DOHH2 (cell line): ENCODE measurements at regions not wholly inside any gene's neighbourhood (a gene's known extent, or its start where the extent isn't known, plus 50 kb on each side); places are given as distances from the start of the nearest gene placed in this dataset.

Experiments
- H3F3A ChIP-seq: fragments of 200-600 bp; sonication (generic), shearing (Covaris generic); 2 replicates; pipeline ENCODE4 v1.6.0; 2016; ENCODE audit warnings: antibody characterized with exemption, mild to moderate bottlenecking; ENCODE audit not compliant: control insufficient read depth, insufficient read depth
- H3K27ac ChIP-seq: fragments of 200-600 bp; sonication (generic); 2 replicates; pipeline ENCODE4 v1.5.1; 2014; ENCODE audit warnings: low read depth, mild to moderate bottlenecking, low read length, moderate library complexity
- H3K27me3 ChIP-seq: fragments of 200-600 bp; sonication (generic); 2 replicates; pipeline ENCODE4 v1.6.1; 2014; ENCODE audit warnings: mild to moderate bottlenecking, low read length, mixed read lengths; ENCODE audit not compliant: control insufficient read depth
- H3K36me3 ChIP-seq: fragments of 200-600 bp; sonication (generic); 2 replicates; pipeline ENCODE4 v1.6.1; 2014; ENCODE audit warnings: mild to moderate bottlenecking, low read length, moderate library complexity, mixed read lengths; ENCODE audit not compliant: control insufficient read depth
- H3K4me1 ChIP-seq: fragments of 200-600 bp; sonication (generic); 2 replicates; pipeline ENCODE4 v1.6.1; 2014; ENCODE audit warnings: mild to moderate bottlenecking, low read length, mixed read lengths; ENCODE audit not compliant: control insufficient read depth
- H3K4me2 ChIP-seq: fragments of 200-600 bp; sonication (generic); 2 replicates; pipeline ENCODE4 v1.6.0; 2014; ENCODE audit warnings: mild to moderate bottlenecking, low read length, moderate library complexity
- H3K4me3 ChIP-seq: fragments of 200-600 bp; sonication (generic); 2 replicates; pipeline ENCODE4 v1.5.1; 2014; ENCODE audit warnings: mild to moderate bottlenecking, low read length, mixed read lengths
- H3K79me2 ChIP-seq: fragments of 200-600 bp; sonication (generic); 2 replicates; pipeline ENCODE4 v1.6.1; 2014; ENCODE audit warnings: mild to moderate bottlenecking, low read length, mixed read lengths; ENCODE audit not compliant: control insufficient read depth
- H3K9me2 ChIP-seq: fragments of 200-600 bp; sonication (generic); replicated peaks from 2 replicates; pipeline ENCODE4 v1.6.1; 2014; ENCODE audit warnings: mild to moderate bottlenecking, low read length, mixed read lengths; ENCODE audit not compliant: control insufficient read depth
- H3K9me3 ChIP-seq: fragments of 200-600 bp; sonication (generic); 2 replicates; pipeline ENCODE4 v1.6.1; 2014; ENCODE audit warnings: antibody characterized with exemption, low read length, mixed read lengths; ENCODE audit not compliant: control insufficient read depth, insufficient read depth
- H4K20me1 ChIP-seq: fragments of 200-600 bp; sonication (generic); 2 replicates; pipeline ENCODE4 v1.6.0; 2014; ENCODE audit warnings: low read depth, mild to moderate bottlenecking, antibody characterized with exemption, low read length, moderate library complexity; ENCODE audit not compliant: control insufficient read depth, insufficient read depth
- EZH2phosphoT487 ChIP-seq: fragments of 200-600 bp; sonication (generic); IDR thresholded peaks from 2 replicates; pipeline ENCODE4 v1.6.1; 2017; ENCODE audit warnings: borderline replicate concordance, mild to moderate bottlenecking, antibody characterized with exemption, low read length, moderate library complexity, mixed read lengths
- TF ChIP-seq, protein P1 (sequence below): fragments of 200-600 bp; sonication (generic); IDR thresholded peaks from one replicate; pipeline ENCODE4 v1.5.1; 2014; ENCODE audit warnings: antibody characterized with exemption, mild to moderate bottlenecking, low read depth, low read length; ENCODE audit not compliant: poor library complexity, severe bottlenecking

DNA sequence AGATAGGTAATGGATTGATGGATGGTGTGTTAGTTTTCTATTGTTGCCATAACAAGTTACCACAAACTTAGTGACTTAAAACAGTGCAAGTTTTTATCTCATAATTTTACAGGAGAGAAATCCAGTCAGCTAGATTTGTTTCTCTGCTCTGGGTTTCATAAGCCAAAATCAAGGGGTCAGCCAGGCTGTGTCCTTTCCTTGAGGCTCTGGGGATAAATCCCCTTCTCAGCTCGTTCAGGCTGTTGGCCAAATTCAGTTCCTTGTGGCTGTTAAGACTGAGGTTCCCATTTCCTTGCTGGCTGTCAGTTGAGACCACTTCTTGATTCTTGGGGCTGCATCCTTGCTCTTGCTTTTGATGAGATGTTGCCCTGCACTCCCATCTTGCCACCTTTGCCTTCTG is 204.9 kb upstream of the CDH13 start:
- no peaks in the 10 kb centered on the region for H3K36me3 ChIP-seq
- H3K9me3 ChIP-seq, result no peaks in the 10 kb centered on the region
- TF ChIP-seq, protein P1, sequence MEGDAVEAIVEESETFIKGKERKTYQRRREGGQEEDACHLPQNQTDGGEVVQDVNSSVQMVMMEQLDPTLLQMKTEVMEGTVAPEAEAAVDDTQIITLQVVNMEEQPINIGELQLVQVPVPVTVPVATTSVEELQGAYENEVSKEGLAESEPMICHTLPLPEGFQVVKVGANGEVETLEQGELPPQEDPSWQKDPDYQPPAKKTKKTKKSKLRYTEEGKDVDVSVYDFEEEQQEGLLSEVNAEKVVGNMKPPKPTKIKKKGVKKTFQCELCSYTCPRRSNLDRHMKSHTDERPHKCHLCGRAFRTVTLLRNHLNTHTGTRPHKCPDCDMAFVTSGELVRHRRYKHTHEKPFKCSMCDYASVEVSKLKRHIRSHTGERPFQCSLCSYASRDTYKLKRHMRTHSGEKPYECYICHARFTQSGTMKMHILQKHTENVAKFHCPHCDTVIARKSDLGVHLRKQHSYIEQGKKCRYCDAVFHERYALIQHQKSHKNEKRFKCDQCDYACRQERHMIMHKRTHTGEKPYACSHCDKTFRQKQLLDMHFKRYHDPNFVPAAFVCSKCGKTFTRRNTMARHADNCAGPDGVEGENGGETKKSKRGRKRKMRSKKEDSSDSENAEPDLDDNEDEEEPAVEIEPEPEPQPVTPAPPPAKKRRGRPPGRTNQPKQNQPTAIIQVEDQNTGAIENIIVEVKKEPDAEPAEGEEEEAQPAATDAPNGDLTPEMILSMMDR, result no peak
- no peak for TF ChIP-seq EZH2phosphoT487
- H3K27ac ChIP-seq, result no peak overlapping the region
- H3K27me3 ChIP-seq, result no peaks in the 10 kb centered on the region
- no peak overlapping the region for H3K4me2 ChIP-seq
- no peak overlapping the region for H3K4me3 ChIP-seq
- no peaks in the 10 kb centered on the region for H4K20me1 ChIP-seq
- H3F3A ChIP-seq, result no peaks in the 10 kb centered on the region
- H3K79me2 ChIP-seq, result no peaks in the 10 kb centered on the region
- H3K9me2 ChIP-seq, result no peaks in the 10 kb centered on the region
- H3K4me1 ChIP-seq, result no peaks in the 10 kb centered on the region

DNA sequence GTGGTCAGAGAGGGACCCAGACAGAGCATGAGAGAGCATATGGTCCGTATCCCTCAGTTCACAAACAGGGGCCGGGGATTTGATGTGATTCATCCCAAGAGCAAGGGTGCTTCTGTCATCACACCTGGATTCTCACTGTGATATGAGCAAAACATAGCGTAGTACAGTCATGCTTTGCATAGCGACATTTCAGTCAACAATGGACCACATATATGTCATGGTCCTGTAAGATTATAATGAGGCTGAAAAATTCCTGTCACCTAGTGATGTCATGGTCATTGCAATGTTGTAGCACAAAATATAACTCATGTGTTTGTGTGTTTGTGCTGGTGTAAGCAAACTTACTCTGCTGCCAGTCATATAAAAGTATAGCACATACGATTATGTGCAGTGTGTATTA is 207.4 kb upstream of the CDH13 start:
- Histone ChIP-seq H3K4me1 (no peaks in the 10 kb centered on the region), H3K27ac (no peak overlapping the region), H3K9me2 (no peaks in the 10 kb centered on the region), H3F3A (no peaks in the 10 kb centered on the region), H3K27me3 (no peaks in the 10 kb centered on the region), H4K20me1 (no peaks in the 10 kb centered on the region), H3K4me2 (no peak overlapping the region), H3K79me2 (no peaks in the 10 kb centered on the region), H3K9me3 (no peaks in the 10 kb centered on the region), H3K36me3 (no peaks in the 10 kb centered on the region), H3K4me3 (no peak overlapping the region)
- TF ChIP-seq, protein P1, result no peak
- no peak for TF ChIP-seq EZH2phosphoT487

DNA sequence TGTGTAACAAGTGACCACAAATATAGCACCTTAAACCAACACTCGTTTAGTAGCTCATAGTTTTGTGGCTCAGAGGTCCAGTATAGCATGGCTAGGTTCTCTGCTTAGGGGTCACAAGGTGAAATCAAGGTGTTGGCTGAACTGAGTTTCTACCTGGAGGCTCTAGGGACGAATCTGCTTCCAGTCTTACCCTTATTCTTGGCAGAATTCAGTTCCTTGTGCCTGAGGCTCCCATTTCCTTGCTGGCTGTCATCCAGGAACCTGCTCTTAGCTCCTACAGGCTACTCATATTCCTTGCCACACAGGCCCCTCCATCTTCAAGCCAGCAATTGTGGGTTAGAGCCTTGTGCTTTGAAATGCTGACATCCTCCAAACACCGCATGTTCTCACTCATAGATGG is 212.3 kb upstream of the CDH13 start:
- Histone ChIP-seq H4K20me1 (no peaks in the 10 kb centered on the region), H3K36me3 (no peaks in the 10 kb centered on the region), H3K27ac (no peak overlapping the region), H3K9me3 (no peaks in the 10 kb centered on the region), H3F3A (no peaks in the 10 kb centered on the region), H3K27me3 (no peaks in the 10 kb centered on the region), H3K9me2 (no peaks in the 10 kb centered on the region), H3K79me2 (no peaks in the 10 kb centered on the region), H3K4me1 (no peaks in the 10 kb centered on the region), H3K4me2 (no peak overlapping the region), H3K4me3 (no peak overlapping the region)
- no peak for TF ChIP-seq EZH2phosphoT487
- TF ChIP-seq, protein P1, result no peak

DNA sequence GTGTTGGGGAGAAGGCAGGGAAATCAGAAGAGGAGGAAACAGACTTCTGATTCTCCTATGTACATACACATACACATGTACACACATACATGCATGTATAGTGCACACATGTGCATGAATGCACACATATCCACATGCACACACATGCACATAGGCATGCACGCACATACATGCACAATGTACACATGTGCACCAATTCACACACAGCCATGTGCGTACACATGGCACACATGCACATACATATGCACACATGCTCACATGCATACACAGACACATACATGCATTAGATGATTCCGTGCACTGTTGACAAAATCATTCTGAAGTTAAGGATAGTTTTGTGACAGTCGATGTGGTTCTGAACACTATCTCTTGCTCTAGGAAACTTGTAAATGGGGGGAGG is 214.0 kb upstream of the CDH13 start:
- Histone ChIP-seq H3K79me2 (no peaks in the 10 kb centered on the region), H3K4me2 (no peak overlapping the region), H3K9me3 (no peaks in the 10 kb centered on the region), H4K20me1 (no peaks in the 10 kb centered on the region), H3K27me3 (no peaks in the 10 kb centered on the region), H3K4me3 (no peak overlapping the region), H3F3A (no peaks in the 10 kb centered on the region), H3K9me2 (no peaks in the 10 kb centered on the region), H3K4me1 (no peaks in the 10 kb centered on the region), H3K27ac (no peak overlapping the region), H3K36me3 (no peaks in the 10 kb centered on the region)
- TF ChIP-seq, protein P1, result no peak
- no peak for TF ChIP-seq EZH2phosphoT487
